ENCODE measurements at regions not wholly inside any gene's neighbourhood (a gene's known extent, or its start where the extent isn't known, plus 50 kb on each side); places are given as distances from the start of the nearest gene placed in this dataset.

GRCh38 chr10:123377883-123378282, 223.7 kb downstream of the BUB3 start:
- no peak for TF ChIP-seq CTCF (IDR thresholded peaks at IDR 0.05)
- TF ChIP-seq POLR2A (IDR thresholded peaks at IDR 0.05) = no peak

Measured in stomach (tissue), 4 donors.